Liver (tissue), 8 donors: ENCODE measurements at regions not wholly inside any gene's neighbourhood (a gene's known extent, or its start where the extent isn't known, plus 50 kb on each side); places are given as distances from the start of the nearest gene placed in this dataset.

Experiments
- DNase-seq: peaks from one replicate; pipeline ENCODE4 v3.0.0-alpha.2; 2017; ENCODE audit warnings: low spot score
- H3K27ac ChIP-seq, 2 donors: one replicate each; pipeline ENCODE4 v1.7.0; 2013; ENCODE audit warnings: inconsistent platforms in 2 of 2, low read length in 2 of 2, control low read depth in 1 of 2, low read depth in 1 of 2, mild to moderate bottlenecking in 1 of 2
- H3K27me3 ChIP-seq, 4 donors: one replicate each; pipeline versions ENCODE4 v1.6.1 to v1.7.0; 2013; ENCODE audit warnings: low read length in 3 of 4, inconsistent platforms in 1 of 4, mild to moderate bottlenecking in 1 of 4, moderate library complexity in 1 of 4; ENCODE audit not compliant: control insufficient read depth in 4 of 4, insufficient read depth in 4 of 4
- H3K36me3 ChIP-seq, 4 donors: one replicate each; pipeline versions ENCODE4 v1.6.1 to v1.7.0; 2013; ENCODE audit warnings: low read length in 3 of 4, mild to moderate bottlenecking in 3 of 4, low read depth in 1 of 4, moderate library complexity in 1 of 4; ENCODE audit not compliant: control insufficient read depth in 4 of 4, insufficient read depth in 3 of 4
- H3K4me1 ChIP-seq, 4 donors: one replicate each; pipeline versions ENCODE4 v1.6.1 to v1.7.0; 2013; ENCODE audit warnings: low read length in 3 of 4, mild to moderate bottlenecking in 3 of 4, moderate library complexity in 1 of 4; ENCODE audit not compliant: control insufficient read depth in 4 of 4, insufficient read depth in 4 of 4
- H3K4me3 ChIP-seq, 3 donors: one replicate each; pipeline versions ENCODE4 v1.6.1 to v1.7.0; 2013; ENCODE audit warnings: low read length in 3 of 3, control low read depth in 1 of 3, low read depth in 1 of 3, mild to moderate bottlenecking in 1 of 3
- H3K9ac ChIP-seq, 2 donors: one replicate each; pipeline ENCODE4 v1.7.0; 2013; ENCODE audit warnings: low read length in 2 of 2, mild to moderate bottlenecking in 2 of 2, moderate library complexity in 2 of 2, control low read depth in 1 of 2, low read depth in 1 of 2
- H3K9me3 ChIP-seq, 4 donors: one replicate each; pipeline versions ENCODE4 v1.6.1 to v1.7.0; 2013; ENCODE audit warnings: low read length in 3 of 4; ENCODE audit not compliant: control insufficient read depth in 4 of 4
- FOXA1 ChIP-seq: IDR thresholded peaks from 2 replicates; pipeline ENCODE4 v1.6.1; 2016; ENCODE audit warnings: antibody characterized with exemption
- FOXA2 ChIP-seq: IDR thresholded peaks from 2 replicates; pipeline ENCODE4 v1.6.1; 2016; ENCODE audit warnings: antibody characterized with exemption
- GABPA ChIP-seq, 2 donors: IDR thresholded peaks in 1 of 2; conservative IDR thresholded peaks in 1 of 2; 2 replicates each; pipeline ENCODE4 v1.6.1; 2016; ENCODE audit warnings: antibody characterized with exemption in 2 of 2, mild to moderate bottlenecking in 1 of 2, moderate library complexity in 1 of 2
- HNF4A ChIP-seq, 2 donors: conservative IDR thresholded peaks; 2 replicates each; pipeline ENCODE4 v1.6.1; 2016; ENCODE audit warnings: antibody characterized with exemption in 2 of 2, mild to moderate bottlenecking in 2 of 2
- HNF4G ChIP-seq: IDR thresholded peaks from 2 replicates; pipeline ENCODE4 v1.6.1; 2016; ENCODE audit warnings: antibody characterized with exemption
- JUND ChIP-seq, 2 donors: IDR thresholded peaks; 2 replicates each; pipeline ENCODE4 v1.6.1; 2016; ENCODE audit warnings: antibody characterized with exemption in 2 of 2
- NR2F2 ChIP-seq: IDR thresholded peaks from 2 replicates; pipeline ENCODE4 v1.6.1; 2016; ENCODE audit warnings: antibody characterized with exemption
- RXRA ChIP-seq, 2 donors: IDR thresholded peaks; 2 replicates each; pipeline ENCODE4 v1.6.1; 2017 to 2018; ENCODE audit warnings: antibody characterized with exemption in 2 of 2, mild to moderate bottlenecking in 1 of 2
- YY1 ChIP-seq: IDR thresholded peaks from 2 replicates; pipeline ENCODE4 v1.6.1; 2016; ENCODE audit warnings: antibody characterized with exemption, mild to moderate bottlenecking
- ZBTB33 ChIP-seq: IDR thresholded peaks from 2 replicates; pipeline ENCODE4 v1.6.1; 2016; ENCODE audit warnings: antibody characterized with exemption
- WGBS: extraction: QIAGEN DNeasy Blood & Tissue Kit; methylation state at CpG from one replicate; pipeline ENCODE4 v1.1.7; 2013; 5-methylcytosine and 5-hydroxymethylcytosine counted together
- TF ChIP-seq, protein P1 (sequence below): fragments of 150-350 bp; IDR thresholded peaks from 2 replicates; pipeline ENCODE4 v1.5.1; 2017; ENCODE audit warnings: improper control_type of control experiment, low read depth, low read length; ENCODE audit not compliant: missing input control
- TF ChIP-seq, protein P2 (sequence below): IDR thresholded peaks from 2 replicates; pipeline ENCODE4 v1.6.1; 2016; ENCODE audit warnings: antibody characterized with exemption
- donor health status: healthy.
- donor health status: healthy.
- donor health status: healthy.
- donor health status: healthy.
- donor health status: healthy.

DNA sequence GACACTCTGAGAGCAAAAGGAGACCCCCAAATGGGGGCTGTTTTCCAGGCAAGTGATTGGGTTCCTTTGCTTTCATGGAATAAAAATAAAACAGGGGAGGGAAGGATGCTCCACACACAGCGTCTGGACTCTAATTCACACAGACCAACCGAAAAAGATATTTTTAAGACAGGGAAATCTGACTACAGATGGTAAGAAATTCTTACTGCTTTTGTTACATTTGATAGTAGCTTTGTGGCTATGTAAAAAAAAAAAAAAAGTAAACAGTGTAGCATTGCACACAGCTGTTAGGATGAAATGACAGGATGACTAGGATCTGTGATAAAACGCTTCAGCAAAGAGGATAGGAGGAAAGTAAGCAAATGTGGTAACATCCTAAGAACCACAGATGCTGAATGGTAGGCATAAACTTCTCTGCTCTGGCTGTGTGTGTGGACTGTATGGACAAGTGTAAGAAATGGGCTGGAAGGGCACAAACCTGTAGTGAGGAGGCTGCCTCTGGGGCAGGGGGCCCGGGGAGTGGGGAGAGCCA lies 207.6 kb downstream of the ANAPC1 start:
- H3K27ac ChIP-seq = no peak overlapping the region
- H3K4me1 ChIP-seq = peaks cover 3 to 5% (median 5%) of the 10 kb centered on the region in 4 donors
- no peak overlapping the region for H3K9ac ChIP-seq
- WGBS = 92% methylated on average over 4 of the region's 4 CpGs
- H3K9me3 ChIP-seq = no peaks in the 10 kb centered on the region
- no peaks in the 10 kb centered on the region for H3K36me3 ChIP-seq
- DNase-seq = no peak
- TF ChIP-seq, protein P1, sequence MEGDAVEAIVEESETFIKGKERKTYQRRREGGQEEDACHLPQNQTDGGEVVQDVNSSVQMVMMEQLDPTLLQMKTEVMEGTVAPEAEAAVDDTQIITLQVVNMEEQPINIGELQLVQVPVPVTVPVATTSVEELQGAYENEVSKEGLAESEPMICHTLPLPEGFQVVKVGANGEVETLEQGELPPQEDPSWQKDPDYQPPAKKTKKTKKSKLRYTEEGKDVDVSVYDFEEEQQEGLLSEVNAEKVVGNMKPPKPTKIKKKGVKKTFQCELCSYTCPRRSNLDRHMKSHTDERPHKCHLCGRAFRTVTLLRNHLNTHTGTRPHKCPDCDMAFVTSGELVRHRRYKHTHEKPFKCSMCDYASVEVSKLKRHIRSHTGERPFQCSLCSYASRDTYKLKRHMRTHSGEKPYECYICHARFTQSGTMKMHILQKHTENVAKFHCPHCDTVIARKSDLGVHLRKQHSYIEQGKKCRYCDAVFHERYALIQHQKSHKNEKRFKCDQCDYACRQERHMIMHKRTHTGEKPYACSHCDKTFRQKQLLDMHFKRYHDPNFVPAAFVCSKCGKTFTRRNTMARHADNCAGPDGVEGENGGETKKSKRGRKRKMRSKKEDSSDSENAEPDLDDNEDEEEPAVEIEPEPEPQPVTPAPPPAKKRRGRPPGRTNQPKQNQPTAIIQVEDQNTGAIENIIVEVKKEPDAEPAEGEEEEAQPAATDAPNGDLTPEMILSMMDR = no peak
- TF ChIP-seq YY1 = no peak
- no peak overlapping the region for H3K4me3 ChIP-seq
- no peaks in the 10 kb centered on the region for H3K27me3 ChIP-seq

GRCh38 chr2:111678161-111678560 lies 205.8 kb downstream of the ANAPC1 start:
- WGBS = 90% methylated on average over 7 of the region's 7 CpGs
- Histone ChIP-seq H3K4me1 (peaks cover 0 to 2% (median 0%) of the 10 kb centered on the region in 4 donors), H3K27ac (no peak overlapping the region), H3K27me3 (no peaks in the 10 kb centered on the region), H3K9me3 (no peaks in the 10 kb centered on the region), H3K4me3 (no peak overlapping the region), H3K36me3 (no peaks in the 10 kb centered on the region), H3K9ac (no peak overlapping the region)
- DNase-seq = no peak
- TF ChIP-seq YY1 (no peak), FOXA1 (no peak), ZBTB33 (no peak), HNF4A (conservative IDR thresholded peaks at IDR 0.05) (no peak), RXRA (IDR thresholded peaks at IDR 0.05) (no peak), HNF4G (no peak)
- TF ChIP-seq, protein P1 = no peak

GRCh38 chr2:111678651-111679050 lies 205.3 kb downstream of the ANAPC1 start:
- no peak overlapping the region for H3K9ac ChIP-seq
- 68% methylated on average over 5 of the region's 5 CpGs for WGBS

More at GRCh38 chr2:111678651-111679050, 205.3 kb downstream of the ANAPC1 start:
- Histone ChIP-seq H3K36me3 (no peaks in the 10 kb centered on the region), H3K9me3 (no peaks in the 10 kb centered on the region), H3K27me3 (no peaks in the 10 kb centered on the region), H3K4me3 (no peak overlapping the region), H3K27ac (no peak overlapping the region), H3K4me1 (no peaks in the 10 kb centered on the region)
- TF ChIP-seq, protein P2, sequence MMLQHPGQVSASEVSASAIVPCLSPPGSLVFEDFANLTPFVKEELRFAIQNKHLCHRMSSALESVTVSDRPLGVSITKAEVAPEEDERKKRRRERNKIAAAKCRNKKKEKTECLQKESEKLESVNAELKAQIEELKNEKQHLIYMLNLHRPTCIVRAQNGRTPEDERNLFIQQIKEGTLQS = no peak
- no peak for TF ChIP-seq YY1
- no peak for TF ChIP-seq HNF4G
- TF ChIP-seq NR2F2 = no peak
- TF ChIP-seq JUND (IDR thresholded peaks at IDR 0.05) = no peak
- no peak for TF ChIP-seq GABPA (IDR thresholded peaks at IDR 0.05 in 1 of 2, conservative IDR thresholded peaks at IDR 0.05 in 1 of 2)
- no peak for TF ChIP-seq FOXA2
- no peak for TF ChIP-seq HNF4A (conservative IDR thresholded peaks at IDR 0.05)
- no peak for DNase-seq
